Right atrium auricular region (tissue), 2 donors: ENCODE measurements at regions not wholly inside any gene's neighbourhood (a gene's known extent, or its start where the extent isn't known, plus 50 kb on each side); places are given as distances from the start of the nearest gene placed in this dataset.

ENCODE experiments used
- DNase-seq: peaks from one replicate; pipeline ENCODE4 v3.0.0-alpha.2; 2019; ENCODE audit warnings: low spot score
- H3K27ac ChIP-seq, 2 donors: fragments of 200-600 bp; sonication (generic); 1 replicate in 1 of 2; 2 replicates in 1 of 2; pipeline ENCODE4 v1.5.1; 2016 to 2019
- H3K27me3 ChIP-seq, 2 donors: fragments of 200-600 bp; sonication (generic); one replicate each; pipeline versions ENCODE4 v1.5.1 to v1.6.0; 2017 to 2019
- H3K36me3 ChIP-seq: fragments of 200-600 bp; sonication (generic); one replicate; pipeline ENCODE4 v1.5.1; 2016
- H3K4me1 ChIP-seq, 2 donors: fragments of 200-600 bp; sonication (generic); one replicate each; pipeline versions ENCODE4 v1.5.1 to v1.6.0; 2017 to 2019
- H3K4me3 ChIP-seq, 2 donors: fragments of 200-600 bp; sonication (generic); 1 replicate in 1 of 2; 2 replicates in 1 of 2; pipeline ENCODE4 v1.5.1; 2017 to 2019; ENCODE audit warnings: mild to moderate bottlenecking in 1 of 2, moderate library complexity in 1 of 2
- H3K9me3 ChIP-seq, 2 donors: fragments of 200-600 bp; sonication (generic); one replicate each; pipeline ENCODE4 v1.5.1; 2019
- TF ChIP-seq, protein P1 (sequence below), 2 donors: fragments of 200-600 bp; sonication (generic); IDR thresholded peaks; one replicate each; pipeline ENCODE4 v1.5.1; 2019; ENCODE audit warnings: antibody characterized with exemption in 2 of 2

DNA sequence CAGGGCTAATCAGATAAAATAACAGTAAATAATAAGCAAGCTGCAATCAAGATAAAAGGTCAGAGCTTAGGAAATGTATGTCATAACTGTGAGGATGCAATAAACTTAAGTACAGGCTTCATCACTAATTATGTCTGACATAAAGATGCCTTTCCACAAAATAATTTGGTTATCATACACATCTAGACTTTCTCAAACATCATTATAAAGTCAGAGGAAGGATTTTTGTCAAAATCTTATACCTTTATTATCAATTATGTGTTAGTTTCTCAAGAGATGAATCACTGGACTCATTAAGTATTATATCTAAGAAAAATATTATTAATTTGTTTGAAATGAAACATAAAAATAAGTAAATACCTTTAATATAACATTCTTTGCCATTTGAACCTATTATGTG is 695.4 kb upstream of the INTU start:
- TF ChIP-seq, protein P1, sequence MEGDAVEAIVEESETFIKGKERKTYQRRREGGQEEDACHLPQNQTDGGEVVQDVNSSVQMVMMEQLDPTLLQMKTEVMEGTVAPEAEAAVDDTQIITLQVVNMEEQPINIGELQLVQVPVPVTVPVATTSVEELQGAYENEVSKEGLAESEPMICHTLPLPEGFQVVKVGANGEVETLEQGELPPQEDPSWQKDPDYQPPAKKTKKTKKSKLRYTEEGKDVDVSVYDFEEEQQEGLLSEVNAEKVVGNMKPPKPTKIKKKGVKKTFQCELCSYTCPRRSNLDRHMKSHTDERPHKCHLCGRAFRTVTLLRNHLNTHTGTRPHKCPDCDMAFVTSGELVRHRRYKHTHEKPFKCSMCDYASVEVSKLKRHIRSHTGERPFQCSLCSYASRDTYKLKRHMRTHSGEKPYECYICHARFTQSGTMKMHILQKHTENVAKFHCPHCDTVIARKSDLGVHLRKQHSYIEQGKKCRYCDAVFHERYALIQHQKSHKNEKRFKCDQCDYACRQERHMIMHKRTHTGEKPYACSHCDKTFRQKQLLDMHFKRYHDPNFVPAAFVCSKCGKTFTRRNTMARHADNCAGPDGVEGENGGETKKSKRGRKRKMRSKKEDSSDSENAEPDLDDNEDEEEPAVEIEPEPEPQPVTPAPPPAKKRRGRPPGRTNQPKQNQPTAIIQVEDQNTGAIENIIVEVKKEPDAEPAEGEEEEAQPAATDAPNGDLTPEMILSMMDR (IDR thresholded peaks at IDR 0.05), result no peak
- no peaks in the 10 kb centered on the region for H3K36me3 ChIP-seq
- no peak overlapping the region for H3K27ac ChIP-seq
- H3K27me3 ChIP-seq, result no peaks in the 10 kb centered on the region
- H3K4me3 ChIP-seq, result no peak overlapping the region
- no peaks in the 10 kb centered on the region for H3K4me1 ChIP-seq
- DNase-seq, result no peak
- H3K9me3 ChIP-seq, result no peaks in the 10 kb centered on the region

DNA sequence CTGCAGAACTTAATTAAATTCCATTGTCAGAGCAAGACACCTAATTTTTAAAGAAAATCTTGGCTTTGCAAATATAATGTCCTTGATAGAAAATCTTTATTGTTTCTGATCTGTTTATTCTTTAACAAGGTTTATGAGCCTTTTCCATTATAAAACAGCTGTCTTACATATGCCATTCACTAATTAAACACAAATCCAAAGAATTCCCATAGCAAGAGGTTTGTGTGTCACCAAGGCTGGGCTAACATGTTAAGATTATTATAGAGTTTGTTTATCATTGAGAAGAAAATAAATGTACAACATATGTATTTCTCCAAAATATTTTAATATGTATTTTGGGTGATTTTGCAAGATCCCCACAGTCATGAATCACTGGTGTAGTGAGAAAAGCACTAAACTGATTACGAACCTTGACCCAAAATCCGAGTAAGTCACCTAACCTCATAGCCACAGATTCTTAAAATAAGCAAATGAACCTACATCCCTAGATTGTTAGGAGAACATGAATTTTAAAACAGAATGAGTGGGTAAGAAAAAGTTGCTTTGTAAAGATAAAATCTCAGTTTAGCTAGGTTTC is 694.8 kb upstream of the INTU start:
- no peak overlapping the region for H3K4me3 ChIP-seq
- TF ChIP-seq, protein P1 (IDR thresholded peaks at IDR 0.05), result no peak
- H3K4me1 ChIP-seq, result no peaks in the 10 kb centered on the region
- DNase-seq, result no peak
- no peaks in the 10 kb centered on the region for H3K27me3 ChIP-seq
- no peaks in the 10 kb centered on the region for H3K36me3 ChIP-seq
- no peaks in the 10 kb centered on the region for H3K9me3 ChIP-seq
- H3K27ac ChIP-seq, result no peak overlapping the region

DNA sequence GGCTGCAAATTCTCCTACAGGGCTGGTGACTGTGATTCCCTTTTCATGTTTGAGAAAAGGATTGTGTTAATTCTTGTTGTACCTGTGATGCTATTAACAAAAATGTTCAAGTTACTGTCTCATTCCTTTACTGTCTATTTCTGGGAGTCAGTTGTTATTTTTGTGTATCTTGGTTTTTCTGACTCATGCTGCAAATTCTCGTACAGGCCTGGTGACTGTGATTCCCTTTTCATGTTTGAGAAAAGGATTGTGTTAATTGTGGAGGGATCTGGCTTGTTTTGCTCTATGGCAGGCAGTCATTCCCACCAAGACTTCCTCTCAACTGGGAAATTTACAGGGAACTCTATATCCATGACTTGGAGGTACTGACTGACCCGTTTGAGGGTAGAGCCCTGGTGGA is 693.4 kb upstream of the INTU start:
- no peak overlapping the region for H3K4me3 ChIP-seq
- no peaks in the 10 kb centered on the region for H3K27me3 ChIP-seq
- no peaks in the 10 kb centered on the region for H3K36me3 ChIP-seq
- TF ChIP-seq, protein P1 (IDR thresholded peaks at IDR 0.05), result no peak
- no peaks in the 10 kb centered on the region for H3K4me1 ChIP-seq
- no peak overlapping the region for H3K27ac ChIP-seq
- H3K9me3 ChIP-seq, result no peaks in the 10 kb centered on the region
- no peak for DNase-seq

DNA sequence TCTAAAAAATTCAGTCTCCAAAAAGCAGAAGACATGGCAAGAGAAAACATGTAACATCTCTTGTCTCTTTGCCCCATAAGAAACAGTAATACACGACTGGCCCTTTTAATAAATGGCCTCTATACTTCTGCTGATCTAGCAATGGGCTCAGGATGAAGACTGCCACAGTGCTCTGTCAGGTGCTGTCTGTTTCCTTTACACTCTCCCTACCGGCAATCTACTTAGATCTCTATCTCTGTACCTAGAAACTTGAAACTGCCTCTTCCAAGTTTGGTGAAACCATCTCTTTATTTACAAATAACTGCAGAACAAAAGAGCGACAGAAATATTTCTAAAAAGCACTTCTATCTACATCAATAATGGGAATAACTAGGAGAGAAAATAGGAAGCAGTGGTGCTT is 685.2 kb upstream of the INTU start:
- no peaks in the 10 kb centered on the region for H3K36me3 ChIP-seq
- no peak overlapping the region for H3K27ac ChIP-seq
- H3K27me3 ChIP-seq, result no peaks in the 10 kb centered on the region
- H3K4me1 ChIP-seq, result no peaks in the 10 kb centered on the region
- no peak overlapping the region for H3K4me3 ChIP-seq
- H3K9me3 ChIP-seq, result no peaks in the 10 kb centered on the region
- TF ChIP-seq, protein P1 (IDR thresholded peaks at IDR 0.05), result no peak
- DNase-seq, result no peak

DNA sequence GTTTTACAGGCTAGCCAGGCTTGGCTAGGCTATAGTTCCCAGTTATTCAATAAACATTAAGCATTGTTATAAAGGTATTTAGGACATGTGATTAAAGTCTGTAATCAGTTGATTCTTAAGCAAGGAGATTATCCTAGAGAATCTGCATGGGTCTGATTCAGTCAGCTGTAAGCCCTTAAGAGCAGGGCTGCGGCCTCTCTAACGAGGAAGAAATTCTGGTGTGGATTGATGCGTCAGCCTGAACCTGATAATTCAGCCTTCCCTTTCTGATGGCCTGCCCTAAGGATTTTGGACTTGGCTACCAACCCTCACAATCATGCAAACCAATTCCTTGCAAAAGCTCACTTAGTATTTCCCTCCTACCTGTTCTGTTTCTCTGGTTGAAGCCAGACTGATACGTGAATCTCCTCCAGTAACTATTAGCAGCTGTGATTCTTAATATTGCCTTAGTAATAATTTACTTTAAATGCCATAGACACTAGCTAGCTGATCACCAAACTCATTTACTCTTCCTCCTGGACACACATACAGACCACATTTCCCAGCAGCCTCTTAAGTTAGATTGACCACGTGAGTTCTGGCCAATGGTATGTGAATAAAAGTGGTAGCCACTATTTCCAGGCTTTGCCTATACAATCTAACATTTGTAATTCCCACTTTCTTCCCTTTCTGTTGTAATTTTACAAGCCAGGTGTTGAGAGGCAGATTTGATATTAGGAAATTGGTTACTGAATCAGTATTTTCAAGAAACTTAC is 678.0 kb upstream of the INTU start:
- Histone ChIP-seq H3K4me3 (no peak overlapping the region), H3K27ac (no peak overlapping the region), H3K9me3 (no peaks in the 10 kb centered on the region), H3K36me3 (no peaks in the 10 kb centered on the region), H3K4me1 (no peaks in the 10 kb centered on the region), H3K27me3 (no peaks in the 10 kb centered on the region)
- no peak for DNase-seq
- TF ChIP-seq, protein P1 (IDR thresholded peaks at IDR 0.05), result no peak
